ENCODE measurements at regions not wholly inside any gene's neighbourhood (a gene's known extent, or its start where the extent isn't known, plus 50 kb on each side); places are given as distances from the start of the nearest gene placed in this dataset.

GRCh38 chr10:78229950-78230675 is 196.4 kb downstream of the RPS24 start:
- Histone ChIP-seq H4K20me1 (ENCODE audit: control insufficient read depth, extremely low read depth, insufficient read depth, low read length) (no peaks in the 10 kb centered on the region), H3K9ac (ENCODE audit: insufficient read depth, low read length) (no peak overlapping the region), H3K79me2 (ENCODE audit: control insufficient read depth, insufficient read depth, low read length) (no peaks in the 10 kb centered on the region), H2AFZ (ENCODE audit: low read length) (no peak overlapping the region), H3K4me3 (replicated peaks in 1 of 4; ENCODE audit: control extremely low read depth in 1 of 4, insufficient read depth in 1 of 4, low read depth in 3 of 4, low read length in 4 of 4) (no peak overlapping the region), H3K27ac (ENCODE audit: insufficient read depth, low read length) (no peak overlapping the region), H3K36me3 (ENCODE audit: control insufficient read depth, insufficient read depth, low read length) (no peaks in the 10 kb centered on the region), H3K9me3 (ENCODE audit: control insufficient read depth, insufficient read depth, low read depth, low read length) (no peaks in the 10 kb centered on the region), H3K4me1 (ENCODE audit: control insufficient read depth, extremely low read depth, insufficient read depth, low read length) (peaks cover under 1% of the 10 kb centered on the region), H3K4me2 (ENCODE audit: extremely low read depth, insufficient read depth, low read length) (no peak overlapping the region), H3K27me3 (ENCODE audit: control insufficient read depth, insufficient read depth, low read length) (no peaks in the 10 kb centered on the region)
- no peak for TF ChIP-seq EZH2 (IDR thresholded peaks at IDR 0.05; ENCODE audit: low read length, missing control alignments)
- TF ChIP-seq, protein P1, sequence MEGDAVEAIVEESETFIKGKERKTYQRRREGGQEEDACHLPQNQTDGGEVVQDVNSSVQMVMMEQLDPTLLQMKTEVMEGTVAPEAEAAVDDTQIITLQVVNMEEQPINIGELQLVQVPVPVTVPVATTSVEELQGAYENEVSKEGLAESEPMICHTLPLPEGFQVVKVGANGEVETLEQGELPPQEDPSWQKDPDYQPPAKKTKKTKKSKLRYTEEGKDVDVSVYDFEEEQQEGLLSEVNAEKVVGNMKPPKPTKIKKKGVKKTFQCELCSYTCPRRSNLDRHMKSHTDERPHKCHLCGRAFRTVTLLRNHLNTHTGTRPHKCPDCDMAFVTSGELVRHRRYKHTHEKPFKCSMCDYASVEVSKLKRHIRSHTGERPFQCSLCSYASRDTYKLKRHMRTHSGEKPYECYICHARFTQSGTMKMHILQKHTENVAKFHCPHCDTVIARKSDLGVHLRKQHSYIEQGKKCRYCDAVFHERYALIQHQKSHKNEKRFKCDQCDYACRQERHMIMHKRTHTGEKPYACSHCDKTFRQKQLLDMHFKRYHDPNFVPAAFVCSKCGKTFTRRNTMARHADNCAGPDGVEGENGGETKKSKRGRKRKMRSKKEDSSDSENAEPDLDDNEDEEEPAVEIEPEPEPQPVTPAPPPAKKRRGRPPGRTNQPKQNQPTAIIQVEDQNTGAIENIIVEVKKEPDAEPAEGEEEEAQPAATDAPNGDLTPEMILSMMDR (conservative IDR thresholded peaks at IDR 0.05 in 1 of 2, IDR thresholded peaks at IDR 0.05 in 1 of 2; ENCODE audit: low read depth in 1 of 2, low read length in 2 of 2), result no peak
- no peak for DNase-seq (ENCODE audit: low read depth in 2 of 2)

- H3K4me2 ChIP-seq (ENCODE audit: extremely low read depth, insufficient read depth, low read length), result no peak overlapping the region
- DNase-seq (ENCODE audit: low read depth in 2 of 2), result no peak
Observed at GRCh38 chr10:78231327-78231726, 197.7 kb downstream of the RPS24 start.

DNA sequence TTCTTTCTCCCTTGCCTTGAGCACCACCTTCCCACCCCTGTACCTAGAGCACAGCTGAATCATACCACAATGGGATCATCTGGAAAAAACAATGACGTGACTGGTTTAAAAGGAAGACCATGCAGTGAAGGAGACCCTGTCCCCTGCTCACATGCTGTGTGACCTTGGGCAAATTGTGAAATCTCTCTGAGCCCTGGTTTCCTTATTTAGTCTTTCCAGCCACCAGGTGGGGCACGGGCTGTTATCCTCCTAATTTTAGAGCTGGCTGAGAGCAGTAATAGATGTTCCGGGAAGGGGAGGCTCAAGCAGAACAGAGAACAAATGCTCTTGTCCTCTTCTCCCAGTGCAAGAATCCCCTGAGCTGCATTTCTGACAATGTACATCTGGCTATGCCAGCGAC is 198.3 kb downstream of the RPS24 start:
- Histone ChIP-seq H3K4me2 (ENCODE audit: extremely low read depth, insufficient read depth, low read length) (no peak overlapping the region), H2AFZ (ENCODE audit: low read length) (no peak overlapping the region), H3K27ac (ENCODE audit: insufficient read depth, low read length) (no peak overlapping the region), H3K4me3 (replicated peaks in 1 of 4; ENCODE audit: control extremely low read depth in 1 of 4, insufficient read depth in 1 of 4, low read depth in 3 of 4, low read length in 4 of 4) (no peak overlapping the region), H3K9me3 (ENCODE audit: control insufficient read depth, insufficient read depth, low read depth, low read length) (no peaks in the 10 kb centered on the region), H3K9ac (ENCODE audit: insufficient read depth, low read length) (no peak overlapping the region), H3K79me2 (ENCODE audit: control insufficient read depth, insufficient read depth, low read length) (no peaks in the 10 kb centered on the region), H3K36me3 (ENCODE audit: control insufficient read depth, insufficient read depth, low read length) (no peaks in the 10 kb centered on the region), H3K4me1 (ENCODE audit: control insufficient read depth, extremely low read depth, insufficient read depth, low read length) (no peaks in the 10 kb centered on the region), H4K20me1 (ENCODE audit: control insufficient read depth, extremely low read depth, insufficient read depth, low read length) (no peaks in the 10 kb centered on the region), H3K27me3 (ENCODE audit: control insufficient read depth, insufficient read depth, low read length) (no peaks in the 10 kb centered on the region)
- peak in 1 of 2 donors; percentile 38 for DNase-seq (ENCODE audit: low read depth in 2 of 2)
- no peak for TF ChIP-seq EZH2 (IDR thresholded peaks at IDR 0.05; ENCODE audit: low read length, missing control alignments)
- TF ChIP-seq, protein P1 (conservative IDR thresholded peaks at IDR 0.05 in 1 of 2, IDR thresholded peaks at IDR 0.05 in 1 of 2; ENCODE audit: low read depth in 1 of 2, low read length in 2 of 2), result peak; percentile 33 to 35

More at GRCh38 chr10:78231327-78231726, 197.7 kb downstream of the RPS24 start:
- H3K27ac ChIP-seq (ENCODE audit: insufficient read depth, low read length), result no peak overlapping the region
- H2AFZ ChIP-seq (ENCODE audit: low read length), result no peak overlapping the region
- no peaks in the 10 kb centered on the region for H3K36me3 ChIP-seq (ENCODE audit: control insufficient read depth, insufficient read depth, low read length)
- H3K4me3 ChIP-seq (replicated peaks in 1 of 4; ENCODE audit: control extremely low read depth in 1 of 4, insufficient read depth in 1 of 4, low read depth in 3 of 4, low read length in 4 of 4), result no peak overlapping the region
- H3K79me2 ChIP-seq (ENCODE audit: control insufficient read depth, insufficient read depth, low read length), result no peaks in the 10 kb centered on the region
- H3K4me1 ChIP-seq (ENCODE audit: control insufficient read depth, extremely low read depth, insufficient read depth, low read length), result no peaks in the 10 kb centered on the region
- H3K27me3 ChIP-seq (ENCODE audit: control insufficient read depth, insufficient read depth, low read length), result no peaks in the 10 kb centered on the region
- no peaks in the 10 kb centered on the region for H4K20me1 ChIP-seq (ENCODE audit: control insufficient read depth, extremely low read depth, insufficient read depth, low read length)
- TF ChIP-seq, protein P1 (conservative IDR thresholded peaks at IDR 0.05 in 1 of 2, IDR thresholded peaks at IDR 0.05 in 1 of 2; ENCODE audit: low read depth in 1 of 2, low read length in 2 of 2), result no peak
- no peak for TF ChIP-seq EZH2 (IDR thresholded peaks at IDR 0.05; ENCODE audit: low read length, missing control alignments)
- no peaks in the 10 kb centered on the region for H3K9me3 ChIP-seq (ENCODE audit: control insufficient read depth, insufficient read depth, low read depth, low read length)
- H3K9ac ChIP-seq (ENCODE audit: insufficient read depth, low read length), result no peak overlapping the region
